OCI-LY3 (cell line): ENCODE measurements at regions not wholly inside any gene's neighbourhood (a gene's known extent, or its start where the extent isn't known, plus 50 kb on each side); places are given as distances from the start of the nearest gene placed in this dataset.
"Not testable (repeated sequence)": the region's sequence is repeated elsewhere in the genome, so short reads cannot be mapped to it uniquely, and the experiment has no call there.

Experiments used
- H2AFZ ChIP-seq: fragments of 200-600, 300-600 bp; shearing (Covaris generic); 2 replicates; pipeline ENCODE4 v1.6.0; 2014; ENCODE audit warnings: antibody characterized with exemption, low read depth, low read length
- H3K27ac ChIP-seq: fragments of 200-600, 300-600 bp; sonication (generic); 2 replicates; pipeline ENCODE4 v1.5.1; 2014; ENCODE audit warnings: mild to moderate bottlenecking, low read length, moderate library complexity, mixed read lengths
- H3K27me3 ChIP-seq: fragments of 200-600, 300-600 bp; sonication (generic); 2 replicates; pipeline ENCODE4 v1.6.1; 2014; ENCODE audit warnings: low read depth, low read length, mixed read lengths
- H3K36me3 ChIP-seq: fragments of 200-600, 300-600 bp; sonication (generic); replicated peaks from 2 replicates; pipeline ENCODE3; 2014; ENCODE audit warnings: low read depth, low read length, mixed read lengths
- H3K4me1 ChIP-seq: fragments of 300-600, 200-600 bp; sonication (generic); 2 replicates; pipeline ENCODE4 v1.6.1; 2014; ENCODE audit warnings: low read length, mixed read lengths
- H3K4me2 ChIP-seq: fragments of 200-600, 300-600 bp; sonication (generic); 2 replicates; pipeline ENCODE4 v1.6.1; 2014; ENCODE audit warnings: low read length, mixed read lengths
- H3K4me3 ChIP-seq: fragments of 300-600, 200-600 bp; sonication (generic); 2 replicates; pipeline ENCODE4 v1.5.1; 2014; ENCODE audit warnings: antibody characterized with exemption, mild to moderate bottlenecking, low read length, moderate library complexity
- H3K79me2 ChIP-seq: fragments of 300-600, 200-600 bp; shearing (Covaris generic); 2 replicates; pipeline ENCODE4 v1.6.1; 2014; ENCODE audit warnings: mild to moderate bottlenecking, low read length, mixed read lengths
- H3K9ac ChIP-seq: fragments of 300-600, 200-600 bp; shearing (Covaris generic); 2 replicates; pipeline ENCODE4 v1.6.0; 2014; ENCODE audit warnings: mild to moderate bottlenecking, low read length, moderate library complexity
- H3K9me3 ChIP-seq: fragments of 200-600, 300-600 bp; shearing (Covaris generic); 2 replicates; pipeline ENCODE4 v1.6.1; 2014; ENCODE audit warnings: low read length, mixed read lengths; ENCODE audit not compliant: insufficient read depth
- H4K20me1 ChIP-seq: fragments of 200-600, 300-600 bp; sonication (generic); 2 replicates; pipeline ENCODE4 v1.6.1; 2016; ENCODE audit warnings: low read length, mixed read lengths; ENCODE audit not compliant: insufficient read depth
- EZH2phosphoT487 ChIP-seq: fragments of 200-600 bp; shearing (Covaris generic); IDR thresholded peaks from 2 replicates; pipeline ENCODE4 v1.6.1; 2018; ENCODE audit warnings: antibody characterized with exemption, mixed run types, low read depth
- TF ChIP-seq, protein P1 (sequence below): fragments of 200-600, 300-600 bp; sonication (generic); IDR thresholded peaks from 2 replicates; pipeline ENCODE4 v1.5.1; 2014; ENCODE audit warnings: antibody characterized with exemption, low read length, low read depth

DNA sequence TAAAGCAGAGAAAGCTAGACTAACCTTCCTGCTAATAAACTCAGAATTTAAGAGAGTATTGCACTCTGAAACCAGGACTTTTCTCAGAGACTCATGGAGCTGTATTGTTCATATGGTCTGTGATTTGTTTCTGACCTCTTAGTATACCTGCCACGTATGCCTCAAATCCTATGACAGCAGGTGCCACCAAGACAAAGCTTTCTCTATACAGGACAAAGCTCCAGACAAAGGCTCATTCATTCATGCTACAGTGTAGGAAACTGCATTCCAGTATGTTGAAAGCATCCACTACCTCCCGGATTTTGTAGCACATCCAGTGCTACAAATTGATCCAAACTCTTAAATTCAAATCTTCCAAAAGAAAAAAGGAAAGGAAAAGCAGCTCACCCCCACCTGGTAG, 178.3 kb downstream of the CHIC2 start:
- Histone ChIP-seq H3K27ac (no peak overlapping the region), H4K20me1 (no peaks in the 10 kb centered on the region), H3K79me2 (no peaks in the 10 kb centered on the region), H2AFZ (no peak overlapping the region), H3K27me3 (no peaks in the 10 kb centered on the region), H3K9ac (no peak overlapping the region), H3K4me1 (no peaks in the 10 kb centered on the region), H3K36me3 (no peaks in the 10 kb centered on the region), H3K9me3 (no peaks in the 10 kb centered on the region), H3K4me2 (no peak overlapping the region), H3K4me3 (no peak overlapping the region)
- TF ChIP-seq, protein P1, sequence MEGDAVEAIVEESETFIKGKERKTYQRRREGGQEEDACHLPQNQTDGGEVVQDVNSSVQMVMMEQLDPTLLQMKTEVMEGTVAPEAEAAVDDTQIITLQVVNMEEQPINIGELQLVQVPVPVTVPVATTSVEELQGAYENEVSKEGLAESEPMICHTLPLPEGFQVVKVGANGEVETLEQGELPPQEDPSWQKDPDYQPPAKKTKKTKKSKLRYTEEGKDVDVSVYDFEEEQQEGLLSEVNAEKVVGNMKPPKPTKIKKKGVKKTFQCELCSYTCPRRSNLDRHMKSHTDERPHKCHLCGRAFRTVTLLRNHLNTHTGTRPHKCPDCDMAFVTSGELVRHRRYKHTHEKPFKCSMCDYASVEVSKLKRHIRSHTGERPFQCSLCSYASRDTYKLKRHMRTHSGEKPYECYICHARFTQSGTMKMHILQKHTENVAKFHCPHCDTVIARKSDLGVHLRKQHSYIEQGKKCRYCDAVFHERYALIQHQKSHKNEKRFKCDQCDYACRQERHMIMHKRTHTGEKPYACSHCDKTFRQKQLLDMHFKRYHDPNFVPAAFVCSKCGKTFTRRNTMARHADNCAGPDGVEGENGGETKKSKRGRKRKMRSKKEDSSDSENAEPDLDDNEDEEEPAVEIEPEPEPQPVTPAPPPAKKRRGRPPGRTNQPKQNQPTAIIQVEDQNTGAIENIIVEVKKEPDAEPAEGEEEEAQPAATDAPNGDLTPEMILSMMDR: no peak
- no peak for TF ChIP-seq EZH2phosphoT487

DNA sequence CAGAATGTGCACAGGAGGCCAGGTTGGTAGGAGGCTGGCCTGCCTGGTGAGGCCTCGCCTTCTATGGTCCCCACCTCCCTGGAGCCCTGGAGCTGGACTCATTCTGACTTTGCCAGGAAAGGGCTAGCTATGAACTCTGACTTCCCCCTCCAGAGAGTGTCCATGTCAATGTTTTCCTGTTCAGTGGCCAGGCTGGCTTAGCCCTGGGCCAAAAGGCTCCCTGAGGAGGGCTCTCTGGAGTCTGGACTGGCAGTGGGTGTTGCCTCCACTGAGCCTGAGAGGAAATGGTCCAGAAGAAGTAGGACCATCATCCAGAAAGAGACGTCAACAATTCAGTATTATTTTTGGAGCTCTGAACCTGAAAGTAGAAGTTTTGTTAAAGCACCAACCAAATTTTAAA, 178.7 kb downstream of the CHIC2 start:
- H3K9ac ChIP-seq: no peak overlapping the region
- no peak overlapping the region for H3K4me3 ChIP-seq
- no peaks in the 10 kb centered on the region for H4K20me1 ChIP-seq
- no peaks in the 10 kb centered on the region for H3K9me3 ChIP-seq
- no peaks in the 10 kb centered on the region for H3K27me3 ChIP-seq
- H3K36me3 ChIP-seq: no peaks in the 10 kb centered on the region
- no peaks in the 10 kb centered on the region for H3K4me1 ChIP-seq
- TF ChIP-seq, protein P1: no peak
- TF ChIP-seq EZH2phosphoT487: no peak
- no peak overlapping the region for H3K27ac ChIP-seq
- H2AFZ ChIP-seq: no peak overlapping the region
- no peak overlapping the region for H3K4me2 ChIP-seq
- H3K79me2 ChIP-seq: no peaks in the 10 kb centered on the region

DNA sequence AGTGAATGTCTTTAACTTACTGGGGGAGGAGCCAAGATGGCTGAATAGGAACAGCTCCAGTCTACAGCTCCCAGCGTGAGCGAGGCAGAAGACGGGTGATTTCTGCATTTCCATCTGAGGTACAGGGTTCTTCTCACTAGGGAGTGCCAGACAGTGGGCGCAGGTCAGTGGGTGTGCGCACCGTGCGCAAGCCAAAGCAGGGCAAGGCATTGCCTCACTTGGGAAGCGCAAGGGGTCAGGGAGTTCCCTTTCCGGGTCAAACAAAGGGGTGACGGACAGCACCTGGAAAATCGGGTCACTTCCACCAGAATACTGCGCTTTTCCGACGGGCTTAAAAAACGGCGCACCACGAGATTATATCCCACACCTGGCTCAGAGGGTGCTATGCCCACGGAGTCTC, 187.3 kb downstream of the CHIC2 start:
- not testable (repeated sequence) for H3K36me3 ChIP-seq, H3K79me2 ChIP-seq, H3K4me2 ChIP-seq, H3K4me3 ChIP-seq, H3K27me3 ChIP-seq, H4K20me1 ChIP-seq, H3K9ac ChIP-seq, H2AFZ ChIP-seq, H3K27ac ChIP-seq, H3K9me3 ChIP-seq, H3K4me1 ChIP-seq

DNA sequence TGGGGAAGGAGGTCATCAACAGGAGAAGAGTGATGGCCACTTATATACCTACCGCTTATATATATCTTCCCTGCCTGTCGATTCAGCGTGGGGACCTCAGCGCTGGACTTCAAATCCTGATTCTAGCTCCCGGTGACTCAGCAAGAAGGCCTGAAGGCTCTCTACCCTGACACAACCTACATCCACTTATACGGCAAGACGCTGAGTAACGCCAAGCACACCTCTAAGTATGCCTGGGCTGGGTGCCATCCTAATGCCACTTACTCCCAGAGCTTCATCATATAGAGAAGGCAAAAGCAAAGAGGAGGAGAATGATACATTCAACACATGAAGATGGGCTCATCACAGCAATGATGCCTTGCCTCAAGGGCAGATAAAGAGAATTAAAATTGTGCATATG, 198.3 kb downstream of the CHIC2 start:
- no peak overlapping the region for H2AFZ ChIP-seq
- TF ChIP-seq, protein P1: no peak
- H3K79me2 ChIP-seq: no peaks in the 10 kb centered on the region
- no peak overlapping the region for H3K4me2 ChIP-seq
- H3K4me1 ChIP-seq: no peaks in the 10 kb centered on the region
- no peak overlapping the region for H3K27ac ChIP-seq
- H4K20me1 ChIP-seq: no peaks in the 10 kb centered on the region
- no peaks in the 10 kb centered on the region for H3K27me3 ChIP-seq
- H3K4me3 ChIP-seq: no peak overlapping the region
- H3K9me3 ChIP-seq: no peaks in the 10 kb centered on the region
- no peak overlapping the region for H3K9ac ChIP-seq
- H3K36me3 ChIP-seq: no peaks in the 10 kb centered on the region

DNA sequence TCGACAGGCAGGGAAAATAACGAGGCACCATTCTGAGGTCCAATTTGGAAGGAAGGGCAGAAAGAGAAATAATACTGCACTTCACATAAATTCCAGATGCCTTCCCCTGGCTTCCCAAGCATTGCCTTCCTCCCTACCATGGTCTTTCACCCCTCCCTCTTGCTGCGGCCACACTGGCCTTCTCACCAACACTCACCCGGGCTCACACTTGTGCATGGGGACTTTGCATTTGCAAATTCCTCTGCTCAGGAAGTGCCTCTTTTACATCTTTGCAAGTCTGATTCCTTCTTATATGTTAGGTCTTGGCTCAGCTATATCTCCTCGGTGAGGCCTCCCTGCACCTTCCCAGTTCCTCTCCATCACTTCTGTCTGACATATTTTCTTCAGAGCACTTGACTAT, 199.4 kb downstream of the CHIC2 start:
- H2AFZ ChIP-seq: no peak overlapping the region
- H4K20me1 ChIP-seq: no peaks in the 10 kb centered on the region
- no peak overlapping the region for H3K4me2 ChIP-seq
- no peaks in the 10 kb centered on the region for H3K4me1 ChIP-seq
- H3K79me2 ChIP-seq: no peaks in the 10 kb centered on the region
- H3K36me3 ChIP-seq: no peaks in the 10 kb centered on the region
- H3K27ac ChIP-seq: no peak overlapping the region
- no peak overlapping the region for H3K9ac ChIP-seq
- no peaks in the 10 kb centered on the region for H3K9me3 ChIP-seq
- H3K4me3 ChIP-seq: no peak overlapping the region
- no peaks in the 10 kb centered on the region for H3K27me3 ChIP-seq
- TF ChIP-seq, protein P1: no peak
- TF ChIP-seq EZH2phosphoT487: no peak
